Endothelial cell (in vitro differentiated cells): ENCODE measurements at regions not wholly inside any gene's neighbourhood (a gene's known extent, or its start where the extent isn't known, plus 50 kb on each side); places are given as distances from the start of the nearest gene placed in this dataset.

Experiments
- DNase-seq: peaks from one replicate; pipeline ENCODE4 v3.0.0; 2021; ENCODE audit warnings: low spot score
- H3K27ac Mint-ChIP-seq: one replicate; pipeline ENCODE4 v1.8.0; 2021; ENCODE audit warnings: mixed read lengths, inconsistent platforms; ENCODE audit not compliant: unreplicated experiment
- H3K27me3 Mint-ChIP-seq: one replicate; pipeline ENCODE4 v1.8.0; 2021; ENCODE audit warnings: mild to moderate bottlenecking, moderate library complexity, mixed read lengths, inconsistent platforms; ENCODE audit not compliant: unreplicated experiment
- H3K36me3 Mint-ChIP-seq: one replicate; pipeline ENCODE4 v1.8.0; 2021; ENCODE audit warnings: mild to moderate bottlenecking, low read depth, mixed read lengths, inconsistent platforms; ENCODE audit not compliant: unreplicated experiment
- H3K4me1 Mint-ChIP-seq: one replicate; pipeline ENCODE4 v1.8.0; 2021; ENCODE audit warnings: mild to moderate bottlenecking, mixed read lengths, inconsistent platforms; ENCODE audit not compliant: unreplicated experiment
- H3K4me3 Mint-ChIP-seq: one replicate; pipeline ENCODE4 v1.8.0; 2021; ENCODE audit warnings: mild to moderate bottlenecking, mixed read lengths, inconsistent platforms; ENCODE audit not compliant: unreplicated experiment
- H3K9me3 Mint-ChIP-seq: one replicate; pipeline ENCODE4 v1.8.0; 2021; ENCODE audit warnings: mixed read lengths, inconsistent platforms; ENCODE audit not compliant: unreplicated experiment
- CTCF ChIP-seq: fragments of 200-600 bp; sonication (generic); IDR thresholded peaks from one replicate; pipeline ENCODE4 v1.5.0; 2021; ENCODE audit warnings: antibody characterized with exemption; ENCODE audit not compliant: unreplicated experiment

- no peaks in the 10 kb centered on the region for H3K9me3 Mint-ChIP-seq
- no peaks in the 10 kb centered on the region for H3K36me3 Mint-ChIP-seq
- H3K27ac Mint-ChIP-seq, result no peak overlapping the region
- TF ChIP-seq CTCF, result no peak
- H3K4me3 Mint-ChIP-seq, result no peak overlapping the region
- H3K4me1 Mint-ChIP-seq, result no peaks in the 10 kb centered on the region
- DNase-seq, result no peak
- no peaks in the 10 kb centered on the region for H3K27me3 Mint-ChIP-seq
These were observed 193.9 kb upstream of the RASGEF1B start for GRCh38 chr4:81665649-81666048.

- Mint-ChIP-seq H3K36me3 (no peaks in the 10 kb centered on the region), H3K27ac (no peak overlapping the region), H3K27me3 (no peaks in the 10 kb centered on the region), H3K4me1 (no peaks in the 10 kb centered on the region), H3K4me3 (no peak overlapping the region), H3K9me3 (no peaks in the 10 kb centered on the region)
- no peak for TF ChIP-seq CTCF
- no peak for DNase-seq
These were observed 193.3 kb upstream of the RASGEF1B start for GRCh38 chr4:81665045-81665444.

DNA sequence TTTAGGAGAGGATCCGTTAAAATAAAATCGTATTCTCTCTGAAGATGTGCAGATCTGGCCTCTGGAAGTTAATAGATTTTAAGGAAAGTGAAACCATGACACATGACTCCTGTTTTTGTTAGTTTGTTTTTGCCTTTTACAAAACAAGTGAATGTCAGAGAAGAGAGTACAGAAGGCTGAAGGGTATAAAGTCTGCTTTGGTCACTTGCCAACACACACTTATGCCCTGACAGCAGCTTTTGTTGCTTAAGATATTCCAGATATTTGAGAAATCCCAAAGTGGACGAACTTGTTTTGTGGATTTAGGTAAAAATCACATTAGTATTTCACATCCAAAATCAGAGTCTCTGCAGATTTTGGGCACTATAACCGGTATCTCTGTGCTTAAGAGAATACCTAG, 192.4 kb upstream of the RASGEF1B start:
- DNase-seq, result no peak
- no peak for TF ChIP-seq CTCF
- no peak overlapping the region for H3K27ac Mint-ChIP-seq
- no peaks in the 10 kb centered on the region for H3K27me3 Mint-ChIP-seq
- no peaks in the 10 kb centered on the region for H3K36me3 Mint-ChIP-seq
- no peaks in the 10 kb centered on the region for H3K9me3 Mint-ChIP-seq
- H3K4me1 Mint-ChIP-seq, result no peaks in the 10 kb centered on the region
- no peak overlapping the region for H3K4me3 Mint-ChIP-seq

GRCh38 chr4:81663368-81663767, 191.7 kb upstream of the RASGEF1B start:
- no peaks in the 10 kb centered on the region for H3K27me3 Mint-ChIP-seq
- no peak for DNase-seq
- H3K27ac Mint-ChIP-seq, result no peak overlapping the region
- H3K36me3 Mint-ChIP-seq, result no peaks in the 10 kb centered on the region
- H3K4me1 Mint-ChIP-seq, result no peaks in the 10 kb centered on the region
- TF ChIP-seq CTCF, result no peak
- H3K9me3 Mint-ChIP-seq, result no peaks in the 10 kb centered on the region
- H3K4me3 Mint-ChIP-seq, result no peak overlapping the region

GRCh38 chr4:81659051-81659450, 187.3 kb upstream of the RASGEF1B start:
- no peak overlapping the region for H3K4me3 Mint-ChIP-seq
- DNase-seq, result no peak
- H3K4me1 Mint-ChIP-seq, result no peaks in the 10 kb centered on the region
- H3K27me3 Mint-ChIP-seq, result no peaks in the 10 kb centered on the region
- no peak overlapping the region for H3K27ac Mint-ChIP-seq
- no peaks in the 10 kb centered on the region for H3K36me3 Mint-ChIP-seq
- H3K9me3 Mint-ChIP-seq, result no peaks in the 10 kb centered on the region
- TF ChIP-seq CTCF, result no peak
